ENCODE measurements at regions not wholly inside any gene's neighbourhood (a gene's known extent, or its start where the extent isn't known, plus 50 kb on each side); places are given as distances from the start of the nearest gene placed in this dataset.

DNA sequence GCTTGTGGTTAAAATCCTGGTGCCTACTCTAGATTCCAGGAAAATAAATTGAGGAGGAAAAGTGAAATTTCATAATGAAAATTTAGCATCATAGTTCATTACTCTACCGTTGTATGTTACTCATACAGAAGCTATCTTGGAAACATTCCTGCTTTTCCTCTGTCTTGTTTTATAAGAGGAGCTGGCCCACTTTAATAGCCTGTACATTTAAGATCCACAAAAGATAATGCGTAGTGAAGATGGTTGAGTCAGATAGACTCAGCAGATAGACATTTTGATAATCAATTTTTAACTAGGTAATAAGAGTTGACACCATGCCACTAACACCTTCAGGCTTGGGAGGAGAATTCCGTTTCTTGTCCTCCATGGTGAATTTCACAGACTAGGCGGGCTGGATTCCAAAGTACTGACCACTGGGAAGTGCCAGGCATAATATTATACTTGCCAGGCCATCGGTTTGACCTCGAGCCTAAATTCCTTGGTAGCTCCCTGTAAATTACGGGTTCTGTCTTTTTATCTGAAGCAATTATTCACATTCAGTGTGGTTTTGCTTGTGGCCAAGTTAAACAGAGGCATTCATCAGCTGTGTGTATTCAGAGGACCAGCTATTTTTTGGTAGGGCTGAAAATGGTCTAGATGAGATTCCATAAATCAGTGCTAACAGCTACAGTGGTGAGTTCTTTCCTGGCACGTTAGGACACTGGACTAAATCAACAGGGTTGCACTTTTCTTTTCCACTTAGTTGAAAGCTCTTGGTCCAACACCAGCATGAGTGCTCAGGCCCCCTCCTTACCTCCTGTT is 111.9 kb upstream of the KAZN start:
- TF ChIP-seq, protein P1, sequence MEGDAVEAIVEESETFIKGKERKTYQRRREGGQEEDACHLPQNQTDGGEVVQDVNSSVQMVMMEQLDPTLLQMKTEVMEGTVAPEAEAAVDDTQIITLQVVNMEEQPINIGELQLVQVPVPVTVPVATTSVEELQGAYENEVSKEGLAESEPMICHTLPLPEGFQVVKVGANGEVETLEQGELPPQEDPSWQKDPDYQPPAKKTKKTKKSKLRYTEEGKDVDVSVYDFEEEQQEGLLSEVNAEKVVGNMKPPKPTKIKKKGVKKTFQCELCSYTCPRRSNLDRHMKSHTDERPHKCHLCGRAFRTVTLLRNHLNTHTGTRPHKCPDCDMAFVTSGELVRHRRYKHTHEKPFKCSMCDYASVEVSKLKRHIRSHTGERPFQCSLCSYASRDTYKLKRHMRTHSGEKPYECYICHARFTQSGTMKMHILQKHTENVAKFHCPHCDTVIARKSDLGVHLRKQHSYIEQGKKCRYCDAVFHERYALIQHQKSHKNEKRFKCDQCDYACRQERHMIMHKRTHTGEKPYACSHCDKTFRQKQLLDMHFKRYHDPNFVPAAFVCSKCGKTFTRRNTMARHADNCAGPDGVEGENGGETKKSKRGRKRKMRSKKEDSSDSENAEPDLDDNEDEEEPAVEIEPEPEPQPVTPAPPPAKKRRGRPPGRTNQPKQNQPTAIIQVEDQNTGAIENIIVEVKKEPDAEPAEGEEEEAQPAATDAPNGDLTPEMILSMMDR (IDR thresholded peaks at IDR 0.05), result no peak
- TF ChIP-seq POLR2A (IDR thresholded peaks at IDR 0.05), result no peak

Data from lower leg skin (tissue), 3 donors.